GM23248 (cell line): ENCODE measurements at regions not wholly inside any gene's neighbourhood (a gene's known extent, or its start where the extent isn't known, plus 50 kb on each side); places are given as distances from the start of the nearest gene placed in this dataset.

ENCODE experiments used
- DNase-seq: peaks from one replicate; pipeline ENCODE4 v3.0.0-alpha.2; 2015
- H2AFZ ChIP-seq: fragments of 200-600 bp; sonication (generic); 2 replicates; pipeline ENCODE4 v1.6.1; 2016; ENCODE audit warnings: antibody characterized with exemption
- H3F3A ChIP-seq: fragments of 200-600 bp; sonication (generic); 2 replicates; pipeline ENCODE4 v1.6.1; 2016; ENCODE audit warnings: mild to moderate bottlenecking, antibody characterized with exemption, mixed run types; ENCODE audit not compliant: insufficient read depth
- H3K27ac ChIP-seq: fragments of 200-600 bp; sonication (generic); 2 replicates; pipeline ENCODE4 v1.5.1; 2016; ENCODE audit warnings: mild to moderate bottlenecking
- H3K27me3 ChIP-seq: fragments of 200-600 bp; sonication (generic); replicated peaks from 2 replicates; pipeline ENCODE4 v1.6.1; 2016; ENCODE audit warnings: mild to moderate bottlenecking; ENCODE audit not compliant: insufficient read depth
- H3K36me3 ChIP-seq: fragments of 200-600 bp; sonication (generic); 2 replicates; pipeline ENCODE4 v1.6.1; 2016; ENCODE audit warnings: low read depth, mild to moderate bottlenecking
- H3K4me1 ChIP-seq: fragments of 200-600 bp; sonication (generic); 2 replicates; pipeline ENCODE4 v1.6.1; 2016; ENCODE audit warnings: mild to moderate bottlenecking; ENCODE audit not compliant: insufficient read depth
- H3K4me2 ChIP-seq: fragments of 200-600 bp; sonication (generic); one replicate; pipeline ENCODE4 v1.6.1; 2016; ENCODE audit warnings: mild to moderate bottlenecking; ENCODE audit not compliant: unreplicated experiment
- H3K4me3 ChIP-seq: fragments of 200-600 bp; sonication (generic); 2 replicates; pipeline ENCODE4 v1.5.1; 2016; ENCODE audit warnings: mild to moderate bottlenecking
- H3K79me2 ChIP-seq: fragments of 200-600 bp; sonication (generic); 2 replicates; pipeline ENCODE4 v1.6.1; 2016; ENCODE audit warnings: mild to moderate bottlenecking; ENCODE audit not compliant: insufficient read depth
- H3K9ac ChIP-seq: fragments of 200-600 bp; sonication (generic); 2 replicates; pipeline ENCODE4 v1.6.1; 2016; ENCODE audit warnings: mild to moderate bottlenecking
- H3K9me2 ChIP-seq: fragments of 200-600 bp; sonication (generic); 2 replicates; pipeline ENCODE4 v1.6.1; 2016; ENCODE audit warnings: mixed run types, mild to moderate bottlenecking, moderate library complexity; ENCODE audit not compliant: insufficient read depth
- H3K9me3 ChIP-seq: fragments of 200-600 bp; sonication (generic); one replicate; pipeline ENCODE4 v1.6.1; 2017; ENCODE audit warnings: low read depth
- H4K20me1 ChIP-seq: fragments of 200-600 bp; sonication (generic); 2 replicates; pipeline ENCODE4 v1.6.0; 2016; ENCODE audit not compliant: insufficient read depth
- EZH2 ChIP-seq: fragments of 200-600 bp; sonication (generic); IDR thresholded peaks from 2 replicates; pipeline ENCODE4 v1.6.1; 2018; ENCODE audit warnings: antibody characterized with exemption, mild to moderate bottlenecking; ENCODE audit not compliant: insufficient read depth, poor library complexity, severe bottlenecking
- EZH2phosphoT487 ChIP-seq: fragments of 200-600 bp; sonication (generic); IDR thresholded peaks from 2 replicates; pipeline ENCODE4 v1.6.1; 2018; ENCODE audit warnings: antibody characterized with exemption, moderate library complexity, mild to moderate bottlenecking, low read depth; ENCODE audit not compliant: insufficient read depth
- WGBS, 2 experiments: methylation state at CpG; one replicate each; pipeline ENCODE4 v1.1.6; 2015 to 2017; ENCODE audit warnings: low lambda C conversion rate in 2 of 2, low coverage in 1 of 2; ENCODE audit errors: missing lambda C conversion rate in 2 of 2; 5-methylcytosine and 5-hydroxymethylcytosine counted together
- in situ Hi-C: fragments of 300-500 bp; cut with MboI; formaldehyde crosslinking; loops from 2 replicates; pipeline ENCODE4 v1.15.0; 2020

GRCh38 chrX:115940888-115941332 lies 229.6 kb upstream of the AGTR2 start:
- Histone ChIP-seq H3K79me2 (0 out of 2 replicates have a peak, but pooled peaks cover 3% of the 10 kb centered on the region), H3K27me3 (no peaks in the 10 kb centered on the region), H3K27ac (no peak overlapping the region), H3K4me2 (no peak overlapping the region), H3K9me3 (no peaks in the 10 kb centered on the region), H2AFZ (no peak overlapping the region), H3K4me1 (no peaks in the 10 kb centered on the region), H3F3A (no peaks in the 10 kb centered on the region), H3K36me3 (no peaks in the 10 kb centered on the region), H3K4me3 (no peak overlapping the region), H4K20me1 (no peaks in the 10 kb centered on the region), H3K9ac (no peak overlapping the region), H3K9me2 (no peaks in the 10 kb centered on the region)
- WGBS, 2 experiments, result 88 to 91% methylated on average over 4 to 7 of the region's 7 CpGs
- in situ Hi-C loops, result no loop called here
- DNase-seq, result peak; percentile 2
- no peak for TF ChIP-seq EZH2
- no peak for TF ChIP-seq EZH2phosphoT487

- Histone ChIP-seq H3K4me2 (no peak overlapping the region), H3K79me2 (0 out of 2 replicates have a peak, but pooled peaks cover 3% of the 10 kb centered on the region), H3K4me3 (no peak overlapping the region), H3K9me3 (no peaks in the 10 kb centered on the region), H3K4me1 (no peaks in the 10 kb centered on the region), H3K27ac (no peak overlapping the region), H3K9me2 (no peaks in the 10 kb centered on the region), H2AFZ (no peak overlapping the region), H3K36me3 (no peaks in the 10 kb centered on the region), H3K27me3 (no peaks in the 10 kb centered on the region), H4K20me1 (no peaks in the 10 kb centered on the region), H3K9ac (no peak overlapping the region), H3F3A (no peaks in the 10 kb centered on the region)
- TF ChIP-seq EZH2 (no peak), EZH2phosphoT487 (no peak)
- DNase-seq, result no peak
- WGBS, 2 experiments, result 56 to 76% methylated on average over 2 to 3 of the region's 3 CpGs
- in situ Hi-C loops, result no loop called here
Observed at GRCh38 chrX:115941388-115941787, 229.2 kb upstream of the AGTR2 start.

- in situ Hi-C loops, result no loop called here
- H3K79me2 ChIP-seq, result peaks cover 3% of the 10 kb centered on the region; the same call in 1 of the 2 replicates
- H3K9me2 ChIP-seq, result no peaks in the 10 kb centered on the region
- no peaks in the 10 kb centered on the region for H3K9me3 ChIP-seq
- H2AFZ ChIP-seq, result no peak overlapping the region
- no peak overlapping the region for H3K9ac ChIP-seq
- WGBS, 2 experiments, result 92 to 97% methylated on average over 16 of the region's 16 CpGs
- no peaks in the 10 kb centered on the region for H3K4me1 ChIP-seq
- no peak overlapping the region for H3K4me3 ChIP-seq
- H3K27me3 ChIP-seq, result no peaks in the 10 kb centered on the region
- H4K20me1 ChIP-seq, result no peaks in the 10 kb centered on the region
- no peak for TF ChIP-seq EZH2phosphoT487
- no peak for TF ChIP-seq EZH2
- no peak for DNase-seq
- no peaks in the 10 kb centered on the region for H3F3A ChIP-seq
- no peak overlapping the region for H3K27ac ChIP-seq
- H3K36me3 ChIP-seq, result no peaks in the 10 kb centered on the region
- H3K4me2 ChIP-seq, result no peak overlapping the region
Observed at GRCh38 chrX:115946059-115946458, 224.5 kb upstream of the AGTR2 start.

GRCh38 chrX:115948018-115948923 lies 222.3 kb upstream of the AGTR2 start:
- no peak overlapping the region for H3K4me2 ChIP-seq
- H3K4me1 ChIP-seq, result no peaks in the 10 kb centered on the region
- no peaks in the 10 kb centered on the region for H3K27me3 ChIP-seq
- H3K9me3 ChIP-seq, result no peaks in the 10 kb centered on the region
- WGBS, 2 experiments, result 86 to 93% methylated on average over 3 to 4 of the region's 4 CpGs
- no peaks in the 10 kb centered on the region for H3F3A ChIP-seq
- H3K36me3 ChIP-seq, result no peaks in the 10 kb centered on the region
- no peaks in the 10 kb centered on the region for H4K20me1 ChIP-seq
- no peak overlapping the region for H2AFZ ChIP-seq
- H3K79me2 ChIP-seq, result peaks cover 3% of the 10 kb centered on the region; the same call in 1 of the 2 replicates
- TF ChIP-seq EZH2, result no peak
- TF ChIP-seq EZH2phosphoT487, result no peak
- in situ Hi-C loops, result no loop called here
- DNase-seq, result no peak
- no peaks in the 10 kb centered on the region for H3K9me2 ChIP-seq
- no peak overlapping the region for H3K9ac ChIP-seq
- H3K27ac ChIP-seq, result no peak overlapping the region
- H3K4me3 ChIP-seq, result no peak overlapping the region
